ENCODE measurements at regions not wholly inside any gene's neighbourhood (a gene's known extent, or its start where the extent isn't known, plus 50 kb on each side); places are given as distances from the start of the nearest gene placed in this dataset.

- Histone ChIP-seq H3K4me3 (ENCODE audit: low read depth in 2 of 2, low read length in 2 of 2) (no peak overlapping the region), H3K27ac (ENCODE audit: low read length) (no peak overlapping the region), H3K36me3 (ENCODE audit: control insufficient read depth, insufficient read depth, low read length) (no peaks in the 10 kb centered on the region), H3K27me3 (ENCODE audit: control insufficient read depth, insufficient read depth, low read length) (no peaks in the 10 kb centered on the region), H3K9me3 (ENCODE audit: control insufficient read depth, insufficient read depth, low read depth, low read length) (no peaks in the 10 kb centered on the region), H3K4me1 (ENCODE audit: control insufficient read depth, insufficient read depth, low read length) (no peaks in the 10 kb centered on the region)
- CTCF ChIA-PET, result no interaction called here
- no peak for TF ChIP-seq POLR2AphosphoS5 (IDR thresholded peaks at IDR 0.05; ENCODE audit: low read depth, low read length)
- BruUV-seq (replicated peaks), result no TSS peak
- POLR2A ChIA-PET, result no interaction called here
- in situ Hi-C loops (cut with HindIII; ENCODE audit: low pct_unique_long_range_greater_than_20kb, low sequenced_read_pairs), result no loop called here
- no peak for ATAC-seq
- no peak for DNase-seq (ENCODE audit: low read depth, low spot score)
- intact Hi-C loops (cut with micrococcal nuclease; ENCODE audit: unreplicated experiment), result no loop called here
Measured at GRCh38 chr11:42337786-42338455, 878.5 kb upstream of the LRRC4C start.

DNA sequence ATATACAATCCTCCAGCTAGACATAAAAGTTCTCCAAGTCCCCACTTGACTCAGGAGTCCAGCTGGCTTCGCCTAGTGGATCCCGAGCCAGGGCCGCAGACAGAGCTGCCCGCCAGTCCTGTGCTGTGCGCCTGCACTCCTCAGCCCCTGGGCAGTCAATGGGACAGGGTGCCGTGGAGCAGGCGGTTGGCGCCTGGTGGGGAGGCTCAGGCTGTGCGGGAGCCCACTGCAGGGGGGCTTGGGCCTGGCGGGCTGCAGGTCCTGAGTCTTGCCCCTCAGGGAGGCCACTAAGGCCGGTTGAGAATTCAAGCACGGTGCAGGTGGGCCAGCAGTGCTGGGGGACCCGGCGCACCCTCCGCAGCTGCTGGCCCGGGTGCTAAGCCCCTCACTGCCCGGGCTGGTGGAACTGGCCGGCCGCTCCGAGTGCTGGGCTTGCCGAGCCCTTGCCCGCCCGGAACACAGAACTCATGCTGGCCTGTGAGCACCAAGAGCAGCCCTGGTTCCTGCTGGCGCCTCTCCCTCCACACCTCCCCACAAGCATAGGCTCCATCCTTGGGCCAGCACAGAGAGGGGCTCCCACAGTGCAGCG lies 884.8 kb upstream of the LRRC4C start:
- intact Hi-C loops (cut with micrococcal nuclease; ENCODE audit: unreplicated experiment), result no loop called here
- ATAC-seq, result no peak
- H3K36me3 ChIP-seq (ENCODE audit: control insufficient read depth, insufficient read depth, low read length), result no peaks in the 10 kb centered on the region

More for the DNA sequence above, 884.8 kb upstream of the LRRC4C start:
- no peaks in the 10 kb centered on the region for H3K4me1 ChIP-seq (ENCODE audit: control insufficient read depth, insufficient read depth, low read length)
- ChIA-PET CTCF (no interaction called here), POLR2A (interaction anchor here (0.6 kb wide), 1 partner anchor 299 kb away, joined by 7 read pairs; no protein-coding TSS in a partner anchor)
- no TSS peak for BruUV-seq (replicated peaks)
- no peak overlapping the region for H3K27ac ChIP-seq (ENCODE audit: low read length)
- in situ Hi-C loops (cut with HindIII; ENCODE audit: low pct_unique_long_range_greater_than_20kb, low sequenced_read_pairs), result no loop called here
- no peak for DNase-seq (ENCODE audit: low read depth, low spot score)
- H3K4me3 ChIP-seq (ENCODE audit: low read depth in 2 of 2, low read length in 2 of 2), result no peak overlapping the region
- H3K9me3 ChIP-seq (ENCODE audit: control insufficient read depth, insufficient read depth, low read depth, low read length), result no peaks in the 10 kb centered on the region
- TF ChIP-seq POLR2AphosphoS5 (IDR thresholded peaks at IDR 0.05; ENCODE audit: low read depth, low read length) (no peak), CTCF (IDR thresholded peaks at IDR 0.05) (no peak), TCF7L2 (IDR thresholded peaks at IDR 0.05; ENCODE audit: low read depth, low read length) (no peak), SIN3A (IDR thresholded peaks at IDR 0.05; ENCODE audit: borderline replicate concordance, insufficient read depth, low read depth, low read length) (no peak)
- TF ChIP-seq, protein P1, sequence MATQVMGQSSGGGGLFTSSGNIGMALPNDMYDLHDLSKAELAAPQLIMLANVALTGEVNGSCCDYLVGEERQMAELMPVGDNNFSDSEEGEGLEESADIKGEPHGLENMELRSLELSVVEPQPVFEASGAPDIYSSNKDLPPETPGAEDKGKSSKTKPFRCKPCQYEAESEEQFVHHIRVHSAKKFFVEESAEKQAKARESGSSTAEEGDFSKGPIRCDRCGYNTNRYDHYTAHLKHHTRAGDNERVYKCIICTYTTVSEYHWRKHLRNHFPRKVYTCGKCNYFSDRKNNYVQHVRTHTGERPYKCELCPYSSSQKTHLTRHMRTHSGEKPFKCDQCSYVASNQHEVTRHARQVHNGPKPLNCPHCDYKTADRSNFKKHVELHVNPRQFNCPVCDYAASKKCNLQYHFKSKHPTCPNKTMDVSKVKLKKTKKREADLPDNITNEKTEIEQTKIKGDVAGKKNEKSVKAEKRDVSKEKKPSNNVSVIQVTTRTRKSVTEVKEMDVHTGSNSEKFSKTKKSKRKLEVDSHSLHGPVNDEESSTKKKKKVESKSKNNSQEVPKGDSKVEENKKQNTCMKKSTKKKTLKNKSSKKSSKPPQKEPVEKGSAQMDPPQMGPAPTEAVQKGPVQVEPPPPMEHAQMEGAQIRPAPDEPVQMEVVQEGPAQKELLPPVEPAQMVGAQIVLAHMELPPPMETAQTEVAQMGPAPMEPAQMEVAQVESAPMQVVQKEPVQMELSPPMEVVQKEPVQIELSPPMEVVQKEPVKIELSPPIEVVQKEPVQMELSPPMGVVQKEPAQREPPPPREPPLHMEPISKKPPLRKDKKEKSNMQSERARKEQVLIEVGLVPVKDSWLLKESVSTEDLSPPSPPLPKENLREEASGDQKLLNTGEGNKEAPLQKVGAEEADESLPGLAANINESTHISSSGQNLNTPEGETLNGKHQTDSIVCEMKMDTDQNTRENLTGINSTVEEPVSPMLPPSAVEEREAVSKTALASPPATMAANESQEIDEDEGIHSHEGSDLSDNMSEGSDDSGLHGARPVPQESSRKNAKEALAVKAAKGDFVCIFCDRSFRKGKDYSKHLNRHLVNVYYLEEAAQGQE (IDR thresholded peaks at IDR 0.05; ENCODE audit: insufficient read depth in 1 of 2, low read depth in 2 of 2, low read length in 1 of 2), result no peak
- no peaks in the 10 kb centered on the region for H3K27me3 ChIP-seq (ENCODE audit: control insufficient read depth, insufficient read depth, low read length)

Data from Panc1 (cell line).